ENCODE measurements at regions not wholly inside any gene's neighbourhood (a gene's known extent, or its start where the extent isn't known, plus 50 kb on each side); places are given as distances from the start of the nearest gene placed in this dataset.
"Not testable (repeated sequence)": the region's sequence is repeated elsewhere in the genome, so short reads cannot be mapped to it uniquely, and the experiment has no call there.

GRCh38 chr21:15119486-15119885, 54.7 kb upstream of the NRIP1 start:
- no peak for ATAC-seq
- Mint-ChIP-seq H3K4me3 (no peak overlapping the region), H3K27ac (no peak overlapping the region), H3K27me3 (peaks cover 16% of the 10 kb centered on the region), H3K9me3 (no peaks in the 10 kb centered on the region), H3K36me3 (no peaks in the 10 kb centered on the region), H3K4me1 (peaks cover 6% of the 10 kb centered on the region)

GRCh38 chr21:15121097-15121654, 56.4 kb upstream of the NRIP1 start:
- Mint-ChIP-seq H3K27me3 (peaks cover 16% of the 10 kb centered on the region), H3K4me1 (peaks cover 6% of the 10 kb centered on the region), H3K4me3 (no peak overlapping the region), H3K36me3 (no peaks in the 10 kb centered on the region), H3K9me3 (no peaks in the 10 kb centered on the region), H3K27ac (no peak overlapping the region)
- no peak for ATAC-seq

DNA sequence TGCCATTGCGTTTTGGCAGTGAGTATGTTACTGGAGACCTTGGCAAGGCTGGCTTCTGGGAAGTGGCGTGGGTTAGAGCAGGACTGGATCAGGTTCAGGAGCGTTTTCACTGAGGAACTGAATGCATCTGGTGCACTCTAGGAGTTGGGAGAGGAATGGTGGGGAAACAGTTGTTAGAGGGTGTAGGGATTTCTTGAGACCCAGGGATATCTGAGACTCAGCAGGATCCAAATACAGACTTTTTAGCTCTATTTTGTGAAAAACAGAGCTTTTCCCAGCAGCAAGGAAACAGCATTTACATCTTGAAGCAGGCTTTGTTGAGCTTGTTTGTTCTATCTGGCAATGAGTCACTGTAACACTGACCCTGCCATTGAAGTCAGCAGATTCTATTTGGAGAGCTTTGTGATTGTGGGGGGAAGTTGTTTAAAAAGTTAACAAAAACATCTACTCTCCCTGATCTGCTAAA, 56.9 kb upstream of the NRIP1 start:
- Mint-ChIP-seq H3K27me3 (peaks cover 16% of the 10 kb centered on the region), H3K4me3 (no peak overlapping the region), H3K9me3 (no peaks in the 10 kb centered on the region), H3K27ac (no peak overlapping the region), H3K4me1 (peaks cover 6% of the 10 kb centered on the region), H3K36me3 (no peaks in the 10 kb centered on the region)
- ATAC-seq, result no peak

DNA sequence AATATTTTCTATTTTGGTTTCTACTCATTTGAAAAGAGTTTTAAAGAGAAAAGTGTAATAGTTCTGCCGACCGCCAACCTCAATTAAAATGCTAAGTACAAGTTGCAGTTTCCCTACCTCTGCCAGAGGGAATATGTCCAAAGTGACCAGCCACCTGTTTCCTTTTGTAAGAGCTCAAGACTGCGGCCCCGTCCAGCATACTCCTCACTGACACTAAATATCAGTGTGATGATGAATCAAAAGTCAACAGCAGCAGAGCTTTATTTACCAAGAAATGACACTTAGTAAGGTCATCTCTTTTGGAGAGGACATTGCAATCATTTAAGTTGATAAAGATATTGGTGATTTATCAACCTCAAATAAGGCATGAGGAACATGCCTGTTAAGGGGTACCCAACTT, 57.4 kb upstream of the NRIP1 start:
- no peaks in the 10 kb centered on the region for H3K36me3 Mint-ChIP-seq
- no peak overlapping the region for H3K27ac Mint-ChIP-seq
- no peak overlapping the region for H3K4me3 Mint-ChIP-seq
- peaks cover 16% of the 10 kb centered on the region for H3K27me3 Mint-ChIP-seq
- H3K4me1 Mint-ChIP-seq, result peaks cover 6% of the 10 kb centered on the region
- H3K9me3 Mint-ChIP-seq, result no peaks in the 10 kb centered on the region
- no peak for ATAC-seq

GRCh38 chr21:15124731-15125130, 59.9 kb upstream of the NRIP1 start:
- H3K36me3 Mint-ChIP-seq, result no peaks in the 10 kb centered on the region

DNA sequence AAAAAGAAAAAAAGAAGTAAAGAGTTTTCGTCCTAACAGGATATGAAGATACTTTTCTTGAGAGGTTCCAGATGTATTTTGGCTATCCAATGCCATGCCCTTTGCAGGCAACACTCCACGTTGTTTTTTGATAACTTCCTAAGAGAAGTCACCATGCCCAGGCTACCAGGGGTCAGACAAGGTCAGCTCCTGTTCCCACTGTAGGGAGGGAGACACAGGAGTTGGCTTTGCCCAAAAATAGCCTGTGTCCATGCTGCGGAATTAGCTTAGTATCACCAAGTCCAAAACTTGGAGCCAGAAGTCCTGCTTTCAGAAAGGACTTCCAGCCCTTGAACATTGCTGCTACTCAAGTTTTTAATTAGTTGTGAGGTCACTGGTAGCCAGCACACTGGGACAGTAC, 62.1 kb upstream of the NRIP1 start:
- Mint-ChIP-seq H3K27me3 (no peaks in the 10 kb centered on the region), H3K4me3 (no peak overlapping the region), H3K4me1 (peaks cover 12% of the 10 kb centered on the region), H3K36me3 (no peaks in the 10 kb centered on the region), H3K9me3 (peaks cover 4% of the 10 kb centered on the region), H3K27ac (no peak overlapping the region)
- no peak for ATAC-seq

More at GRCh38 chr21:15124731-15125130, 59.9 kb upstream of the NRIP1 start:
- Mint-ChIP-seq H3K4me1 (peaks cover 12% of the 10 kb centered on the region), H3K4me3 (no peak overlapping the region), H3K9me3 (peaks cover 4% of the 10 kb centered on the region), H3K27ac (no peak overlapping the region), H3K27me3 (peaks cover 16% of the 10 kb centered on the region)
- no peak for ATAC-seq

DNA sequence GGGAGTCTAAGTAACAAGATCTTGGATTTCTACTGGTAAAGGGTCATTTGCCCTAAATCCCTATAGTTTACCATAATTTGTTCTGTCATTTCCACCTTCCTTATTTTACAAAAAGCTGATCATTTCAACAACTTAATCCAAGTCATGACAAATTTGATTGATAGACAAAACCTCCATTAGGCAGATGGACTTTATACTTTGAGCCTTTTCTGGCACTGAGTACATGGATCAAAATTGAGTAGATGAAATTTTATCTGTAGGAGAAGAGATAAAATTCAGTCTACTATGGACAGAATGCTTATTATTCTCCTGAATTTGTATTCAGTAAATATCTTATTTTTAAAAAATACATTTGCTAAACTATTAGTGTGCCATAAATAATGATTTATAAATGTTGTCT, 62.6 kb upstream of the NRIP1 start:
- H3K27me3 Mint-ChIP-seq, result no peaks in the 10 kb centered on the region
- H3K9me3 Mint-ChIP-seq, result peaks cover 4% of the 10 kb centered on the region
- no peak for ATAC-seq
- H3K4me1 Mint-ChIP-seq, result peaks cover 12% of the 10 kb centered on the region
- no peak overlapping the region for H3K4me3 Mint-ChIP-seq
- no peaks in the 10 kb centered on the region for H3K36me3 Mint-ChIP-seq
- H3K27ac Mint-ChIP-seq, result no peak overlapping the region

- Mint-ChIP-seq H3K9me3 (peaks cover 4% of the 10 kb centered on the region), H3K4me1 (peaks cover 12% of the 10 kb centered on the region), H3K36me3 (no peaks in the 10 kb centered on the region), H3K27ac (peak overlapping the region; percentile 67), H3K4me3 (no peak overlapping the region), H3K27me3 (no peaks in the 10 kb centered on the region)
- ATAC-seq, result peak; percentile 53
These were observed 63.5 kb upstream of the NRIP1 start for GRCh38 chr21:15128267-15128666.

DNA sequence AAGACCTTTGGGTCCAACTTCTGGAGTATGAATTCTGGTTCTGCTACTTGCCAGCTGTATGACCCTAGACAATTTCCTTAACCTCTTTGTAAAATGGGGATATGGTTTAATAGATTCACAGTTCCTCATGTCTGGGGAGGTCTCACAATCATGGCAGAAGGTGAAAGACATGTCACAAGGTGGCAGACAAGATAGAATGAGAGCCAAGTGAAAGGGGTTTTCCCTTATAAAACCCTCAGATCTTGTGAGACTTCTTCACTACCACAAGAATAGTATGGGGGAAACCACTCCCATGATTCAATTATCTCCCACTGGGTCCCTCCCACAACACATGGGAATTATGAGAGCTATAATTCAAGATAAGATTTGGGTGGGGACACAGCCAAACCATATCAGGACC, 63.9 kb upstream of the NRIP1 start:
- not testable (repeated sequence) for H3K27me3 Mint-ChIP-seq, H3K4me3 Mint-ChIP-seq, H3K9me3 Mint-ChIP-seq, H3K36me3 Mint-ChIP-seq
- peaks cover 12% of the 10 kb centered on the region for H3K4me1 Mint-ChIP-seq
- ATAC-seq, result peak; percentile 62
- peak overlapping the region; percentile 67 for H3K27ac Mint-ChIP-seq

- Mint-ChIP-seq H3K4me3 (no peak overlapping the region), H3K4me1 (peaks cover 18% of the 10 kb centered on the region), H3K27me3 (no peaks in the 10 kb centered on the region), H3K36me3 (no peaks in the 10 kb centered on the region), H3K27ac (no peak overlapping the region), H3K9me3 (peaks cover 4% of the 10 kb centered on the region)
- ATAC-seq, result no peak
These were observed 65.5 kb upstream of the NRIP1 start for GRCh38 chr21:15130326-15130725.

DNA sequence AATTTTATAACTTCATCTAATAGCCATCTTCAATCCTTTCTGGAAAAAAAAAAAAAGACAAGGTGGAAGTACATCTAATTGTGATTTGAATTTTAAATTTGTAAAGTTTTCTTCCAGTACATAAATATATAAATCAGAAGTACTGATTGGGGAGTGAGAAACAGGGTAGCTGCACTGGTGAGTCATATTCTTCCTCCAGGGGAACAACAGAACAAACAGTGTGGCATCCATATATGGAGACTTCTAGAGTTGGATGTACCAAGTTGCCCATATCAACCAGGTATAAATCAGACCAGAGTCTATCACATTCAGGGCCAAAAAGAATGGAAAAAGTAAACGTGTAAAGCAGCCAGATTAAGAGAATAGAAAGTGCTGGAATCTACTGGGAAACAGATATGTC, 66.0 kb upstream of the NRIP1 start:
- Mint-ChIP-seq H3K27ac (no peak overlapping the region), H3K4me3 (no peak overlapping the region), H3K9me3 (peaks cover 4% of the 10 kb centered on the region), H3K36me3 (no peaks in the 10 kb centered on the region), H3K27me3 (no peaks in the 10 kb centered on the region), H3K4me1 (peaks cover 18% of the 10 kb centered on the region)
- no peak for ATAC-seq

DNA sequence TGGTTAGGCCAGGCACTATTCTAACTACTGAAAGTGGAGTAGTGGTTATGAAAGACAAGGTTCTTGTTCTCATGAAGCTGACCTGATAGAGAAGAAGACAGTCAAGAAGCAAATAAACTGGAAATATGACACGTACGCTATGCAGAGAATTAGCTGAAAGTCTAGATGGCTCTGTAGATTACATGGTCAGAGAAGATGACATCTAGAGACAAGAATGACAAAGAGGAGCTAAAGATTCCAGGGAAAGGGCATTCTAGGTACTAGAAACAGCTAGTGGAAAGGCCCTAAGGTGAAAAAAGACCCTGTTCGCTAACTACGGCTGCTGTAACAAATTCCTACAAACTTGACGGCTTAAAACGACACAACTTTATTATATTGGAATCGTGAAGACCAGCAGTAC, 68.0 kb upstream of the NRIP1 start:
- no peak overlapping the region for H3K27ac Mint-ChIP-seq
- H3K27me3 Mint-ChIP-seq, result peaks cover 13% of the 10 kb centered on the region
- no peaks in the 10 kb centered on the region for H3K36me3 Mint-ChIP-seq
- peaks cover 17% of the 10 kb centered on the region for H3K4me1 Mint-ChIP-seq
- H3K4me3 Mint-ChIP-seq, result no peak overlapping the region
- no peak for ATAC-seq
- H3K9me3 Mint-ChIP-seq, result peaks cover 4% of the 10 kb centered on the region

- Mint-ChIP-seq H3K27ac (no peak overlapping the region), H3K27me3 (peaks cover 34% of the 10 kb centered on the region)
These were observed 70.1 kb upstream of the NRIP1 start for GRCh38 chr21:15134701-15135470.

GRCh38 chr21:15135867-15136629, 71.2 kb upstream of the NRIP1 start:
- no peaks in the 10 kb centered on the region for H3K36me3 Mint-ChIP-seq
- H3K4me1 Mint-ChIP-seq, result peaks cover 6% of the 10 kb centered on the region
- H3K27ac Mint-ChIP-seq, result no peak overlapping the region
- no peak for ATAC-seq
- no peaks in the 10 kb centered on the region for H3K9me3 Mint-ChIP-seq
- peaks cover 39% of the 10 kb centered on the region for H3K27me3 Mint-ChIP-seq
- no peak overlapping the region for H3K4me3 Mint-ChIP-seq

More at GRCh38 chr21:15134701-15135470, 70.1 kb upstream of the NRIP1 start:
- H3K9me3 Mint-ChIP-seq, result no peaks in the 10 kb centered on the region
- no peak overlapping the region for H3K4me3 Mint-ChIP-seq
- no peak for ATAC-seq
- H3K4me1 Mint-ChIP-seq, result peaks cover 6% of the 10 kb centered on the region
- no peaks in the 10 kb centered on the region for H3K36me3 Mint-ChIP-seq

GRCh38 chr21:15138490-15138889, 73.7 kb upstream of the NRIP1 start:
- Mint-ChIP-seq H3K36me3 (no peaks in the 10 kb centered on the region), H3K9me3 (no peaks in the 10 kb centered on the region), H3K4me3 (no peak overlapping the region), H3K4me1 (peaks cover 6% of the 10 kb centered on the region), H3K27me3 (peaks cover 39% of the 10 kb centered on the region), H3K27ac (no peak overlapping the region)
- no peak for ATAC-seq
